Choroid plexus epithelial cell (primary cell): ENCODE measurements at regions not wholly inside any gene's neighbourhood (a gene's known extent, or its start where the extent isn't known, plus 50 kb on each side); places are given as distances from the start of the nearest gene placed in this dataset.
A peak's percentile ranks its signal among the peaks of the same experiment; 100 is the strongest.

Source experiments
- DNase-seq: peaks from one replicate; pipeline ENCODE4 v3.0.0-alpha.2; 2010; ENCODE audit warnings: low read depth
- H3K4me3 ChIP-seq: 2 replicates; pipeline ENCODE4 v1.5.1; 2011; ENCODE audit warnings: low read depth, mild to moderate bottlenecking, control low read depth, low read length, moderate library complexity
- TF ChIP-seq, protein P1 (sequence below): conservative IDR thresholded peaks from 2 replicates; pipeline ENCODE4 v1.5.1; 2011; ENCODE audit warnings: low read depth, mild to moderate bottlenecking, control low read depth, inconsistent platforms, low read length, moderate library complexity

GRCh38 chr11:33638608-33639007, 62.0 kb downstream of the C11orf91 start:
- DNase-seq, result no peak
- TF ChIP-seq, protein P1, sequence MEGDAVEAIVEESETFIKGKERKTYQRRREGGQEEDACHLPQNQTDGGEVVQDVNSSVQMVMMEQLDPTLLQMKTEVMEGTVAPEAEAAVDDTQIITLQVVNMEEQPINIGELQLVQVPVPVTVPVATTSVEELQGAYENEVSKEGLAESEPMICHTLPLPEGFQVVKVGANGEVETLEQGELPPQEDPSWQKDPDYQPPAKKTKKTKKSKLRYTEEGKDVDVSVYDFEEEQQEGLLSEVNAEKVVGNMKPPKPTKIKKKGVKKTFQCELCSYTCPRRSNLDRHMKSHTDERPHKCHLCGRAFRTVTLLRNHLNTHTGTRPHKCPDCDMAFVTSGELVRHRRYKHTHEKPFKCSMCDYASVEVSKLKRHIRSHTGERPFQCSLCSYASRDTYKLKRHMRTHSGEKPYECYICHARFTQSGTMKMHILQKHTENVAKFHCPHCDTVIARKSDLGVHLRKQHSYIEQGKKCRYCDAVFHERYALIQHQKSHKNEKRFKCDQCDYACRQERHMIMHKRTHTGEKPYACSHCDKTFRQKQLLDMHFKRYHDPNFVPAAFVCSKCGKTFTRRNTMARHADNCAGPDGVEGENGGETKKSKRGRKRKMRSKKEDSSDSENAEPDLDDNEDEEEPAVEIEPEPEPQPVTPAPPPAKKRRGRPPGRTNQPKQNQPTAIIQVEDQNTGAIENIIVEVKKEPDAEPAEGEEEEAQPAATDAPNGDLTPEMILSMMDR, result no peak
- H3K4me3 ChIP-seq, result no peak overlapping the region

DNA sequence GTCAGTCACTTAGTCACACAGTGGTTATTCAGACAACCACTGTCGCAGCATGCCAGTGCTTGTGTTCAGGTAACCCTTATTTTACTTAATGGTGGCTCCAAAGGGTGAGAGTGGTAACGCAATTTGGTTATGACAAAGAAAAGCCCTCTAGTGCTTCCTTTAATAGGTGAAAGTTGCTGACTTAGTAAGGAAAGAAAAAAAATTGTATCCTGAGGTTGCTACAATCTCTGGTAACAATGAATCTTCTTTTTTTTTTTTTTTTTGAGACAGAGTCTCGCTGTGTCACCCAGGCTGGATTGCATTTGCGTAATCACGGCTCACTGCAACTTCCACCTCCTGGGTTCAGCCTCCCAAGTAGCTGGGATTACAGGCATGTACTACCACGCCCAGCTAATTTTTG, 64.5 kb downstream of the C11orf91 start:
- DNase-seq, result peak; percentile 82
- no peak overlapping the region for H3K4me3 ChIP-seq
- TF ChIP-seq, protein P1, result no peak

DNA sequence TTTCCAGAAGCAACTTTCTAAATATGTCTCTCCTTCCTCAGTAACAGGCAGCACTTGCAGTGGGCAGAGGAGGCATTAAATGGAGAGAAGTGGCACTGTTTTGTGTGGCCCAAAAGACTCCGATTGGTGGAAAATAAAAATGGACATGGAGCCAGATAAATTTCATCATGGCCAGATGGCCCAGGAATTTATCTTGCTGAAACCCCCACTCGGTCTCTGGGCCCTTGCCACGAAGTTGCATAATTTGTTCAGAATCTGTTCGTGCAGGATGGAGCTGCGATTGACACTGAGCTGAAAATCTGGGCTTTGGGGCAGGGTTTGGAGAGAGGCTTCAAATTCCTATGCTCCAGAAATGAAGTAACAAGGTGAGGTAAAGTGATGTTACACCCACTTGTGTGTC, 65.5 kb downstream of the C11orf91 start:
- H3K4me3 ChIP-seq, result no peak overlapping the region
- TF ChIP-seq, protein P1, result no peak
- peak; percentile 87 for DNase-seq

GRCh38 chr11:33634291-33634834, 66.3 kb downstream of the C11orf91 start:
- H3K4me3 ChIP-seq, result no peak overlapping the region
- DNase-seq, result peak; percentile 40
- TF ChIP-seq, protein P1, result no peak

- DNase-seq, result peak; percentile 80
- no peak overlapping the region for H3K4me3 ChIP-seq
- TF ChIP-seq, protein P1, result no peak
Observed at GRCh38 chr11:33633251-33634003, 67.2 kb downstream of the C11orf91 start.

- TF ChIP-seq, protein P1, result no peak
- no peak for DNase-seq
Observed at GRCh38 chr11:33631749-33632091, 68.9 kb downstream of the C11orf91 start.

More at GRCh38 chr11:33631749-33632091, 68.9 kb downstream of the C11orf91 start:
- H3K4me3 ChIP-seq, result no peak overlapping the region
